Renal cortical epithelial cell (primary cell): ENCODE measurements at regions not wholly inside any gene's neighbourhood (a gene's known extent, or its start where the extent isn't known, plus 50 kb on each side); places are given as distances from the start of the nearest gene placed in this dataset.

Experiments used
- DNase-seq: peaks from one replicate; pipeline ENCODE4 v3.0.0-alpha.2; 2011; ENCODE audit warnings: low read depth

- DNase-seq = no peak
Measured at GRCh38 chr17:77807746-77808441, 150.6 kb upstream of the TNRC6C start.

- no peak for DNase-seq
Measured at GRCh38 chr17:77808686-77809425, 149.6 kb upstream of the TNRC6C start.

DNA sequence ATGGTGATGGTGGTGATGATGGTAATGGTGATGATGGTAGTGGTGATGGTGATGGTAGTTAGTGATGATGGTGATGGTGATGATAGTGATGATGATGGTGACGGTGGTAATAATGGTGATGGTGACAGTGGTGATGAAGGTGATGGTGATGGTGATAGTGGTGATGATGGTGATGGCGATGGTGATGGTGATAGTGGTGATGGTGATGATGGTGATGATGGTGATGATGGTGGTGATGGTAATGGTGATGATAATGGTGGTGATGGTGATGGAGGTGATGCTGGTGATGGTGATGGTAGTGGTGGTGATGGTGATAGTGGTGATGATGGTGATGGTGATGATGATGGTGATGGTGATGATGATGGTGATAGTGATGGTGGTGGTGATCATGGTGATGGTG lies 148.7 kb upstream of the TNRC6C start:
- no peak for DNase-seq

- peak; percentile 9 for DNase-seq
Measured at GRCh38 chr17:77810536-77810935, 148.0 kb upstream of the TNRC6C start.

GRCh38 chr17:77811521-77811920 lies 147.0 kb upstream of the TNRC6C start:
- DNase-seq = no peak

- DNase-seq = no peak
Measured at GRCh38 chr17:77814091-77814772, 144.3 kb upstream of the TNRC6C start.

DNA sequence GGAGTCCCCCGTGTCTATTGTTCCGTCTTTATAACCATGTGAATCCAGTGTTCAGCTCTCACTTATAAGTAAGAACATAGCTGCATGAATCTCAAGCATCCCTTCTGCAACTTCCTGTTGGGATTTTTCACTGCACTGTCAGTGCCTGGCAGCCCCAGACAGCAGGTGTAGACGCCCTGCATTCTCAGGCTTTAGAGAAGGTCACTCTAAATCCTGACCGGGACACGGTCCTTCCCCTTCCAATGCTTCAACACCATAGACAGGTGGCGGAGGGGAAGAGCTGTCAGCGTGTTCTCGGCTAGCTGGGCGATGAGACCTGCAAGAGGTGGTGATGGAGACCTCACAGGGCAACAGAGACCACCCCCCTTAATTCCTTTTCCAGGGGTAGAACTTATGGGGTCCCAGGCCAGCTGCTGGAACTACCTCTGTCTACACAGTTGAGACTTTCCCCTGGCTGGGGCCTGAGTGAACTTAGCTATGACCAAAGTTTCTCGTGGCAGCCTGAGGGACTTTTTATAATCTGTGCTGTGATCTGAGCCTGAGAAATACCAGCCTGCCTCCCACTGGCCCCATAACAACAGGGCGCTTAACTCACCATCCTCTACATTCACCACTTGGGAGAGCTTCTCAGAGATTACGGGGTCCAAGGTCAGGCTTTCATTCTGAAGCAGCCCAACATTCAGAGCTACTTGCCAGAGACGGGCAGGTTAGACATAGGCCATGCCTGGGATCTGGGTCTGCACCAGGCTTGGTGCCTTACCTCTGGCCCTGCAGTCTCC lies 143.2 kb upstream of the TNRC6C start:
- no peak for DNase-seq

- DNase-seq = no peak
Measured at GRCh38 chr17:77817953-77818352, 140.6 kb upstream of the TNRC6C start.

- no peak for DNase-seq
Measured at GRCh38 chr17:77819497-77819896, 139.0 kb upstream of the TNRC6C start.

DNA sequence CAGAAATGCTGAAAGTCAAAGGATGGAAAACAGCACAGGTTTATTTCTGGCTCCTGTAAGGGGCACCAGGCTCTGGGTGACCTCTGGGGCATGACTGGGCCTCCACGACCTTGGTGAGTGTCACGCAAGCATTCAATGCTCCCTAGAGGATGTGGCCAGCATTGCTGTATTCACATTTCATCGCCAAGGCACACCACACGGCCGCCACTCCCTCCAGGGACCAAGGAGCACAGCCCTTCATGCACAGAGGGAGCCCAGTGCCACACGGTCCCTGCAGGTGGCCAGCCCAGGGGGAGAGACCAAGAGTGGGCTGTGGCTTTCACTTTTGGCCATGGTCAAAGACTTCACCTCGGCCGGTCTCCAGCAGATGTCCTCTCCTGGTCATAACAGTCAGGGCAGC lies 137.4 kb upstream of the TNRC6C start:
- no peak for DNase-seq

DNA sequence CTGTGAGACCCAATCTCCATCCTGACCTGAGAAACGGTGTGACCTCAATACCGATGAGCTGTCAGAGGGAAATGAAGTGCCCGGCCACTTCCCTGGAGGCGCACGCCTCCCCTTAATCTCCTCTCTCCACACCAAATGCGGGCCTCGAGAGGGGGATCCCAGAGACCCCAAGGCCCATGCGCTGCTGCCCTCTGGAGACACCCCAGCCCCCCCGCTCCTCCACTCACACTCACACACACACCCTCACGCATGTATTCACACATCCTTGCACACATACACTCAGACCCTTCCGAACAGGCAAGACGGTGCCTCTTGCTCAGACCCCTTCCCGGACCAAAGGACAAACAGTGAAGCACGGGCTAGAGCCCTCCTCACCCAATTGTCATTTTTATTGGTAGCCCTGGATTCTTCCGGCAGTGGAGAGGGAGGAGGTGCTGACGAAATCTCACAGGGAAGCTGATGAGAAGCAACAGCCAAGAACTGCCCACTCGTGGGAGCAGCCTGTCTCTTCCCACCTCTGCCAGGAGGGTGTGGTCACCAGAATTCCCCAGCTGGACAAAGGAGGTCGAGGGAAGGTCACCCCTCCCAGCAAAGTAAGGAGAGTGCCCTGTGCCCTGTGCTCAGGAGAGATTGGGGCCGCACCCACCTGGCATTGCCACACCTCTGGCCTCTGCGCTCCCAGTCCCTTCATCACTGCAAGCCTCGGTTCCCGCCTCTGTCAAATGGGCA lies 136.0 kb upstream of the TNRC6C start:
- no peak for DNase-seq

GRCh38 chr17:77824102-77824779 lies 134.3 kb upstream of the TNRC6C start:
- no peak for DNase-seq

DNA sequence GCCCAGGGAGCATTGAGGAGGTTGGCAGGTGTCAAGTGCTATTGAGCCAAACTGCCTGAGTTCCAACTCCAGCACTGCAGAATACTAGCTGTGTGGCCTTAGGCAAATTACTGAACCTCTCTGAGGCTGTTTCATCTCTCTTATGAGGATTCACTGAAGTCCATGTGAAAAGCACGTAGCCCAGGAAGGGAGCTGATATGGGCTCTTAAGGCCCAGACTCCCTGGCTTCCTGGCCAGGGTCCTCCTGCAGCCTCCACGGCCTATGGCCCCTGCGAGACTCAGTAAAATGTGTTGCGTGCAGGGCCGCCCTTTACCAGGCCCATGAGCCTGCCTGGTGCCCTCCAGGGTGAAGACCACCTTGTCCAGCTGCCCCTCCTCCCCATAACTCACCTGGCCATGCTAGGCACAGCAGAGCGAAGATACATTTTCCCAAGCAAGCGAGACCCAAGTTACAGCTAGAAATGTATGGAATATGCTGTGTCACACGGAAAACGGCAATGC lies 133.7 kb upstream of the TNRC6C start:
- no peak for DNase-seq

GRCh38 chr17:77825621-77826020 lies 132.9 kb upstream of the TNRC6C start:
- DNase-seq = no peak

DNA sequence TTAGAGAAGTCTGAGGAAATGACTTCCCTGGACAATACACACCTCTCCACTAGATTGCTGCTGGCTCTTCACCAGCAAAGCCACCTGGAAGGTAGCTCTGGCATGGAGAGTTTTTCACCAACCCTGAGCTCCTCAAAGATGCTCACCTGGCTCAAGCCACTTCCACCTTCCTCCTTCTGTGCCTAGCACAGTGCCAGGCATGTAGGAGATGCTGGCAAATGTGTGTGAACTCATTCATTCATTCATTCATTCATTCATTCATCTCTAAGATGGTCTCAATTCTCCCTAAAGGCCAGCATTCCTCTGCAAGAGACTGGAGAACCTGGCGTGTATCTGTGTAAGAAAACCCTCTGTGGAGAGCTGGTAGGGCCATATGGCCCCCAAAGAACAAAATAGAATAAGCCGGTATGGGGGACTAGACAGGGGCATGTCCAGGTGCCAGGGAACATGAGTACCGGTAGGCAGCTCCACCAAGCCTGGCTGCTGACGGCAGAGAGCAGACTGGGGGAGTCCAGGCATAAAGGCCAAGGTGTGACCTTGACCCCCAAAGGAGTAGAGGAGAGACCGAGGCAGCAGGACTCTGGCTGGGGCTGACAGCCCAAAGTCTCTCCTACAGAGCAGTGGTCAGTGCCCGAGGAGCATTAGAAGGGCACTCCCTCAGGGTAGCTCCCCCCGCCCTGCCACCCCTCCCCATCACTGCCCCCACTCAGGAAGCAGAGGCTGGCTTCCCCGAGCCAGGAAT lies 132.2 kb upstream of the TNRC6C start:
- no peak for DNase-seq

DNA sequence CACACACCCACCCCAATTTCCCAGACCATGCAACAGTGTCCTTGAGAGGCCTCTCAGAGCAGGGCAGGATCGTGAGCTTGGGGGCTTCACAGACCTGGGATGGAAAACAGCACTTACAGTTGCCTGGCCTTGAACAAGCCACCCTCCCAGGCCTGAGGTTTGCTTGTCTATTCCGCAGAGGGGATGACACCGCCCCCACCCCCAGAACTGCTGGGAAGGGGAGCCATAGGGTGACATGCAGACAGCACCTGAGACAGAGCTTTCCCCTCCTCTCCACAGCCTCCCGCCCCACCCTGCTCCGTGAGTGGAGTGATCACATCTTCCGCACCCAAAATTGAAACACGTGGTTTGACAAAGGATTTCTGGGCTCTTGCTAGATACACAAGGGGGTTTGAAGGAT lies 131.5 kb upstream of the TNRC6C start:
- no peak for DNase-seq

DNA sequence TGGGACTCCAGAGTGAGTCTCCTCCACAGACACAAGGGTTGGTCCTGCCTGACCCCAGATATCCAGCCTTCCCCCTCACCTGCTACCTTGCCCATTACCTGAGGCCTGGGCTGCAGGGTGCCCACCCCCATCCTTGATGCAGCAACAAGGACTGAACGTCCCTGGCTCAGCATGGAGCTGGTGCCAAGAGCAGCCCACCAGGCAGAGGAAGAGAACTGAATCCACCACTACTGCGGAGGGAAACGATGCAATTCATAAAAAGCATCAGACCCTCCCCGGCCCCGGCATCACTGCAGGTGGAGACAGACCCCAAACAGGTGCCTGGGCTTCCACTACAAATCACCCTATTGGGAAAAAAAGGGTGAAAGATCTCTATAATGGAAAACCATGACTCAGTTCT lies 131.0 kb upstream of the TNRC6C start:
- no peak for DNase-seq

- DNase-seq = no peak
Measured at GRCh38 chr17:77828749-77829539, 129.6 kb upstream of the TNRC6C start.
